ENCODE measurements at regions not wholly inside any gene's neighbourhood (a gene's known extent, or its start where the extent isn't known, plus 50 kb on each side); places are given as distances from the start of the nearest gene placed in this dataset.

DNA sequence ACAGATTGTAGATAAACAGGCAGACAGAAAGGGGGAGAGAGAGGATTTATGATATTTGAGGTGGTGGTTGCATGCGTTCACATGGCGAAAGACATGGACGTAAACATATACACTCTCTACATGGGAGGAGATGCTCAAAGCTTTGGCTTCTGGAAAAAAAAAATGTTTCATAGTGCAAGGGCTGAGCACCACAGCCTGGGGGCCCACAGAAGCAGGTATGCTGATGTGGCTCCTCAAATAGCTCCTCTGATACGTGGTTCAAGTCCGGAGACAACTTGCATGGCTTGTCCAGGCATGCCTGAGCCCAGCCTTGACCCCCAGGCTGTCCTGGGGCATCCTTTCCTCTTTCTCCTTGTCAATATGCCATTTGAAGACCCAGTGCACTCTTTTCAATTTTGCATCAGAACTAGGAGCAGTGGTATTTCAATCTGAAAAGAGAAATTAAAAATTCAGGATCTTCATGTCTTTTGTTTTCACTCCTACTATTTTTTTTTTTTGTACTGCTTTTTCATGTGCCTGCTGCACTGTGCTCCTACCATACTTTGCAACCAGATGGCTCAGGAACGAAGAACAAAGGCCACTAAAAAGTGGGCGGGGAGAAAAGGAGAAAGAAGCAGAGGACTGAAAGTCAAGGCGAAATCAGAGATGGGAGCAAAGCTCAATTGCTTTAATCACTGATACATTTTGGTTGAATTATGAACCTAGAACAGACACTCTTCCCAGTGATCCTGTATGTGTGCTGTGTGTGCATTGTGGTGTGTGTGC, 495.7 kb upstream of the TCF4 start:
- no peak for DNase-seq (ENCODE audit: low read depth, low spot score)

DNA sequence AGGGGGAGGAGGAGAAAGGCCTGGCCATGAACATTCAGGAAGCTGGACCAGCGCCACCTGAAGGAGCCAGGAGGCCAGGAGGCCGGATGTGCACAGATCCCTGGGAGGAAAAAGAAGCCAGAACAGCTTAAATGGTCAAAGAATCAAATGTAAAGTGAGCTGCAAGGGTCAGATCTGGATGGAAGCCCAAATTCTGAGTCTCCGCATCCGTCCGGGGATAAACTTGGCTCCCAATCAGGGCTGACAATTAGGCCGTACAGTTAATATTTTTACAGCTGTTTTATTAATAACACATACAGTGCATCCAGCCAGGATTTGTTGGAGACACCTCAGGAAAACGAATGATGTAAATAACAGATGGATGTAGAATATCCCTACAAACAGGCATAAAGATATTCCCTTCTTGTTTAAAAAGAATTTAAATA, 495.1 kb upstream of the TCF4 start:
- no peak for DNase-seq (ENCODE audit: low read depth, low spot score)

DNA sequence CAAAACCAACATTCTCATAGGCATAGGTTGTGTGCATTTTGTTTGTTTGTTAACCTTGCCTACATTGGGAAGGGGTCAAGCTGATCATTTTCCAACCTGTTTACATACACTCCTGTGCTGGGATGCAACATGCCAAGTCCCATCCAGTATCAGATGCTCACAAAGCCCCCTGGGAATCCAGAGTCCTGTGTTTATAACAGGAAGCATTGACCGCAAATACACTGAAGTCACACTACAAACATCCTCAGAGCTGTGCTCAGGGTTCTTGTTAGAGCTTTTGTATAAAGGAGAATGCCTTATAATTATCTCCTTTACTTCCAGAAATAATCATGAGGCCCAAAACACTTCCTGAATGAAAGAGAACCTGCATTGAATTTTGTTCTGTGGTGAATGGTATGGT, 488.7 kb upstream of the TCF4 start:
- no peak for DNase-seq (ENCODE audit: low read depth, low spot score)

DNA sequence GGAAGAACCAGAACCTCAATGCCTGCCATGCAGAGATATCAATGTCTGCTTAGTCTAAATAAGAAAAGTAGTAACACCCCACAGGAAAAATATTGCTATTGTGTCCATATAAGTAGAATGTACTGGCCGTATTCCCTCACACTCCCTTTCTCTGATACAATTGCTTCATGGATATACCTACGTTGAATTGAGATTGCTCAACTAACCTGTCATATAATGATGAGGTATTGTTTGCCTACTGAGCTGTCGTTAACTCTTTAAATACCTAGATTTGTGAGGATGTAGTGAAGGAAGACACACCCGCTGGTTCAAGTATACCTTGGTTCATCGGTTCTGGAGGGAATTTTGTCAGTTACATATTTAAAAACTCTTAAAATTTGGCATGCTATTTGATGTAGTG, 480.7 kb upstream of the TCF4 start:
- DNase-seq (ENCODE audit: low read depth, low spot score), result no peak

DNA sequence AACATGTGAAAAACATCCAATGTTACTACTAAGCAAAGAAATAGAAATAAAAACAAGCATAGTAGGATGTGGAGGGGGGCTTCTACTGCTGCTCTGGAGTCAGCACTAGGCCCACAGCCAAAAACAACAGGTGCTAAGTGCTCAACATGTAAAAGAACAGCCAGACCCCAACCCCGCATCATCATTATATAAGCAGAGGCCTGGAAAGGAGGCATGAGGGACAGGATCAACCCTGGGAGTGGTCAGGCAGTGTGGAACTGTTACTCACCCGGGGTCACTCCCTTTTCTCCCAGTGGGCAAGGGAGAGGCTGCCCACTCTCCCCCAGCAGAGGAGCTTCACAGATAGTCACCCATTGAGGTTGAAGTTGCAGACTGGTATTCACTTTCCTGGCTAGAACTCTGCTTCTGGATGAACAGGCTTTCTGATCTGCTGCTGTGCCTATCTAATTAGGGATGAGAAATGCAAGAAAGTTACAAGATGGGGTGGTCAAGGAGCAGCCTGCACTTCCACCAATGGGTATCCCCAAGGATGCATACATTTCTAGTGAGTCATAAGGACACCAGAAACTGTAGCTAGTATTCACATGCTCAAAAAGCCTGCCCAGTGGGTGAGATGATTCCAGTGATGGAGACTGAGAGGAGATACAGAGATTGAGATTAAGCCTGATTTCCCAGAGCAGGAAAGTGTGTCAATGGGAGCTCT, 480.1 kb upstream of the TCF4 start:
- no peak for DNase-seq (ENCODE audit: low read depth, low spot score)

DNA sequence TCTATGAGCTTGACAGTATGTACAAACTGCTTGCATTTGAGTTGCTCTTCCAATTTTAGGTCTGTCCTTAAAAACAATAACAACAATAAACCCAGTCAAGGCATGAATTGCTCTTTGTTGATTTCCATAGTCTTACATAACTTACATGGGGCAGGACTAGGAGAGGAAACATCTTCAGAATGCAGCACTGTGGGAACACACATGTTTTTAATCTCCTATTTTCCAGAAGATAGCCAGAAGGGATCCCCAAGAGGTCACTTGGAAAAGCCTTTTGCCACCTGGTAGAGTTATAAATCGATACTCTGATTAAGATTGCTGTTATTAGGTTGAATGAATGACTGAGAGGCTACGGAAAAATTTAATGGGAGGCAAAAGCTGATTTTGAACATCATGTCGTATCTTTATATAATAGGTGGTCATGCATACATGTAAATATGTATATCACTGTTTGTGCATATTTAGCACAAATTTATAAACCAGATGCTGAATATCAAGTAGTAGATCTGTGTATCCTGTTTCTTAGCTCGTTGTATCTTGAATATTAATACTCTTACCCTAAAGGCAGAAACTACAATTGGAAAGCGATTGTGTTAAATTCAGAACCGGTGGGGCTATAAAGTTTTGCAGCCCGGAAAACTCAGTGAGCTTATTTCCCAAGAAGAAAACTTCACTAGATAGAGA, 479.4 kb upstream of the TCF4 start:
- no peak for DNase-seq (ENCODE audit: low read depth, low spot score)

DNA sequence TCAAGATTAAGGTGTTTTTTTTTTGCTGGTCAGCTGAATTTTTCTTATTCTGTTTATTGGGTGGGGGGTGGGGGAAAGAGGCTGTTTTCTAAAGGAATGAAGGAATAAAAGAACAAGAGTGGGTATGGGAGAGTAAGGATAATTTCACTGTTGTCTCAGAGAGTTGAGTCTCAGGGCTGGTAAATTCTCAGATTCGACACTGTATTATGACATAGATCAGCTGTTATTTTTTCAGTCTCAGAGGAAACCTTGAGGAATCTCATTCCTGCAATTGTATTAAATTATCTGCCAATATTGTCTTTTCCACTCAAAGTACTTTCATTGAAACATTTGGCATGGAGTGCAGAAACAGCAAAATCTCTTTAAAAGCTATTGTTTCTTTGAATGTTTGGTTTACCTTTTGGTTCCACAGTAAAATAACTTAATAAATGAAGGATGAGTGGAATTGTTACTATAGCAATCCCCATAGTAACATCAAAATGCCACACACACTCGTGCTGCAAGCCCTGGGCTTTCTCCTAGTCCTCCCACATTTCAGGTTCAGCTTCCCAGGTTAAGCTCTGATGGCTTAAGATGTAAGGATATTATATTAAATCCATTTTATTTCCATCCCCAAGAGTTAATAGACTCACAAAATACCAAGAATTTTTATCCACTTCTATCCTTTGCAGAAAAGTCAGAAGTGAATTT, 478.7 kb upstream of the TCF4 start:
- DNase-seq (ENCODE audit: low read depth, low spot score), result no peak

- no peak for DNase-seq (ENCODE audit: low read depth, low spot score)
These were observed 477.1 kb upstream of the TCF4 start for GRCh38 chr18:56065086-56065485.

GRCh38 chr18:56062931-56063330, 474.9 kb upstream of the TCF4 start:
- no peak for DNase-seq (ENCODE audit: low read depth, low spot score)

GRCh38 chr18:56060967-56061541, 473.1 kb upstream of the TCF4 start:
- no peak for DNase-seq (ENCODE audit: low read depth, low spot score)

DNA sequence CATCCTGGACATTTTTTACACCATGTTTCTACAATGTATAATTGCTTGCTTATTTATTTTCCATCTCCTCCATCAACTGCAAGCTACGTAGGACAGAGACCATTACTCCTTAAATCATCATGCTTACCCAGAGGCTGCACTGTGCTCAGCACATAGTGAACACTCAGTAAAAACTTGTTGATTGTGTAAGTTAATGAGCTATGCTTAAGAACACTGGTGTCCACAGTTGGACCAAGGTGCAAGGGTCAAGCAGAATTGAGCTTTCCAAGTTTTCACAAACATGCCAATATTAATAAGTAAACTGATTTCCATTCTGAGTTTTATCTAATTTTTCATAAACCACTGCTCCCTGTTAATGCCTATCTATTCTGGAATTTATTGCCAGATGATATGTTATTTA, 464.2 kb upstream of the TCF4 start:
- no peak for DNase-seq (ENCODE audit: low read depth, low spot score)

GRCh38 chr18:56044239-56044638, 456.2 kb upstream of the TCF4 start:
- no peak for DNase-seq (ENCODE audit: low read depth, low spot score)

GRCh38 chr18:56043641-56044061, 455.7 kb upstream of the TCF4 start:
- DNase-seq (ENCODE audit: low read depth, low spot score), result peak; percentile 47

- no peak for DNase-seq (ENCODE audit: low read depth, low spot score)
These were observed 455.0 kb upstream of the TCF4 start for GRCh38 chr18:56042915-56043536.

- no peak for DNase-seq (ENCODE audit: low read depth, low spot score)
These were observed 450.4 kb upstream of the TCF4 start for GRCh38 chr18:56038171-56039030.

GRCh38 chr18:56036741-56037140, 448.7 kb upstream of the TCF4 start:
- DNase-seq (ENCODE audit: low read depth, low spot score), result no peak

GRCh38 chr18:56035546-56035945, 447.6 kb upstream of the TCF4 start:
- DNase-seq (ENCODE audit: low read depth, low spot score), result no peak

GRCh38 chr18:56034949-56035348, 447.0 kb upstream of the TCF4 start:
- peak; percentile 27 for DNase-seq (ENCODE audit: low read depth, low spot score)

GRCh38 chr18:56030060-56030459, 442.1 kb upstream of the TCF4 start:
- DNase-seq (ENCODE audit: low read depth, low spot score), result no peak

GRCh38 chr18:56028514-56028913, 440.5 kb upstream of the TCF4 start:
- DNase-seq (ENCODE audit: low read depth, low spot score), result no peak

All from ELF-1 (cell line).